Ishikawa (cell line): ENCODE measurements at regions not wholly inside any gene's neighbourhood (a gene's known extent, or its start where the extent isn't known, plus 50 kb on each side); places are given as distances from the start of the nearest gene placed in this dataset.

Experiments
- CEBPB ChIP-seq: IDR thresholded peaks from 2 replicates; pipeline ENCODE4 v1.6.1; 2012
- MAX ChIP-seq: IDR thresholded peaks from 2 replicates; pipeline ENCODE4 v1.6.1; 2012
- NFIC ChIP-seq: IDR thresholded peaks from 2 replicates; pipeline ENCODE4 v1.6.1; 2012
- RAD21 ChIP-seq: IDR thresholded peaks from 2 replicates; pipeline ENCODE4 v1.6.1; 2012; ENCODE audit warnings: low read depth
- TEAD4 ChIP-seq: IDR thresholded peaks from 2 replicates; pipeline ENCODE4 v1.6.1; 2012
- USF1 ChIP-seq: IDR thresholded peaks from 2 replicates; pipeline ENCODE4 v1.6.1; 2012

GRCh38 chr10:83984256-83984640, 155.1 kb upstream of the GHITM start:
- TF ChIP-seq MAX (no peak), CEBPB (no peak), RAD21 (no peak), TEAD4 (no peak), USF1 (no peak), NFIC (no peak)
